ENCODE measurements at regions not wholly inside any gene's neighbourhood (a gene's known extent, or its start where the extent isn't known, plus 50 kb on each side); places are given as distances from the start of the nearest gene placed in this dataset.

GRCh38 chr5:75894482-75894881 is 177.2 kb upstream of the POC5 start:
- TF ChIP-seq GABPA (IDR thresholded peaks at IDR 0.05; ENCODE audit: low read depth): no peak
- TF ChIP-seq SPI1 (IDR thresholded peaks at IDR 0.05; ENCODE audit: borderline replicate concordance, low read depth): no peak
- TF ChIP-seq CTCF (IDR thresholded peaks at IDR 0.05; ENCODE audit: insufficient read depth, low read length): no peak
- no peak for TF ChIP-seq POLR2AphosphoS5 (IDR thresholded peaks at IDR 0.05; ENCODE audit: low read depth)
- no peak for TF ChIP-seq REST (IDR thresholded peaks at IDR 0.05; ENCODE audit: insufficient replicate concordance, low read depth)
- Histone ChIP-seq H3K27ac (replicated peaks) (no peak overlapping the region), H3K4me3 (replicated peaks; ENCODE audit: insufficient read depth, low read length) (no peak overlapping the region), H3K27me3 (ENCODE audit: insufficient read depth, poor library complexity, severe bottlenecking) (no peaks in the 10 kb centered on the region)
- no peak for DNase-seq (ENCODE audit: low read depth in 1 of 2, low spot score in 1 of 2)

DNA sequence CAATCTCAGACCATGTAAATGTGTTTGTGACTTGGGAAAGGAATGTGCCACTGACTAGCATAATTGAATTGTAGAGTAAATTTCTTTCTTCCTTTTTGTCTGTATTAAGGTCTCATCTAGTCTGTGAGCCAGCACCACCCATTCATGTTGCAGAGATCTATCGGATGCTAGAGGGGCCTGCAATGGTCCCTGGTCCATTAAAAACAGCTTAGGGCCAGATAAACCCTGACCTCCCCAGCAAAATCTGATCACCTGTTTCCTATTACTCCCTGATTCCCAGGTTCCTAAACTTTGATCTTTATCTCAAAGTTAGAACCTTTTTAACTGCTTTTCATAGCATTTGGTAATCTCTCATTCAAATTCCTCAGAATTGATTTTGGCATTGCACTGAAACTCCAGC is 174.5 kb upstream of the POC5 start:
- no peaks in the 10 kb centered on the region for H3K27me3 ChIP-seq (ENCODE audit: insufficient read depth, poor library complexity, severe bottlenecking)
- no peak for DNase-seq (ENCODE audit: low read depth in 1 of 2, low spot score in 1 of 2)

GRCh38 chr5:75891020-75891419 is 173.8 kb upstream of the POC5 start:
- H3K27ac ChIP-seq (replicated peaks): no peak overlapping the region

More for the DNA sequence above, 174.5 kb upstream of the POC5 start:
- Histone ChIP-seq H3K27ac (replicated peaks) (no peak overlapping the region), H3K4me3 (replicated peaks; ENCODE audit: insufficient read depth, low read length) (no peak overlapping the region)
- TF ChIP-seq GABPA (IDR thresholded peaks at IDR 0.05; ENCODE audit: low read depth) (no peak), REST (IDR thresholded peaks at IDR 0.05; ENCODE audit: insufficient replicate concordance, low read depth) (no peak)

GRCh38 chr5:75890546-75890945 is 173.3 kb upstream of the POC5 start:
- TF ChIP-seq REST (IDR thresholded peaks at IDR 0.05; ENCODE audit: insufficient replicate concordance, low read depth) (no peak), CTCF (IDR thresholded peaks at IDR 0.05; ENCODE audit: insufficient read depth, low read length) (no peak), SPI1 (IDR thresholded peaks at IDR 0.05; ENCODE audit: borderline replicate concordance, low read depth) (no peak), GABPA (IDR thresholded peaks at IDR 0.05; ENCODE audit: low read depth) (no peak), POLR2AphosphoS5 (IDR thresholded peaks at IDR 0.05; ENCODE audit: low read depth) (no peak)

More at GRCh38 chr5:75891020-75891419, 173.8 kb upstream of the POC5 start:
- H3K27me3 ChIP-seq (ENCODE audit: insufficient read depth, poor library complexity, severe bottlenecking): no peaks in the 10 kb centered on the region
- TF ChIP-seq POLR2AphosphoS5 (IDR thresholded peaks at IDR 0.05; ENCODE audit: low read depth) (no peak), SPI1 (IDR thresholded peaks at IDR 0.05; ENCODE audit: borderline replicate concordance, low read depth) (no peak), CTCF (IDR thresholded peaks at IDR 0.05; ENCODE audit: insufficient read depth, low read length) (no peak)
- no peak for DNase-seq (ENCODE audit: low read depth in 1 of 2, low spot score in 1 of 2)
- H3K4me3 ChIP-seq (replicated peaks; ENCODE audit: insufficient read depth, low read length): no peak overlapping the region

More at GRCh38 chr5:75890546-75890945, 173.3 kb upstream of the POC5 start:
- Histone ChIP-seq H3K27ac (replicated peaks) (no peak overlapping the region), H3K27me3 (ENCODE audit: insufficient read depth, poor library complexity, severe bottlenecking) (no peaks in the 10 kb centered on the region), H3K4me3 (replicated peaks; ENCODE audit: insufficient read depth, low read length) (no peak overlapping the region)
- no peak for DNase-seq (ENCODE audit: low read depth in 1 of 2, low spot score in 1 of 2)

Measured in HL-60 (cell line).